Astrocyte of the cerebellum (primary cell): ENCODE measurements at regions not wholly inside any gene's neighbourhood (a gene's known extent, or its start where the extent isn't known, plus 50 kb on each side); places are given as distances from the start of the nearest gene placed in this dataset.

Source experiments
- DNase-seq: peaks from one replicate; pipeline ENCODE4 v3.0.0-alpha.2; 2011; ENCODE audit warnings: low read depth
- H3K4me3 ChIP-seq: 2 replicates; pipeline ENCODE4 v1.5.1; 2011; ENCODE audit warnings: mild to moderate bottlenecking, low read depth, low read length, moderate library complexity
- in situ Hi-C: cut with HindIII; loops from 2 replicates; pipeline ENCODE4 v1.10.0; 2017; ENCODE audit warnings: low sequenced_read_pairs
- TF ChIP-seq, protein P1 (sequence below): IDR thresholded peaks from 2 replicates; pipeline ENCODE4 v1.5.1; 2012; ENCODE audit warnings: low read length, low read depth, moderate library complexity, mild to moderate bottlenecking; ENCODE audit errors: missing control alignments

DNA sequence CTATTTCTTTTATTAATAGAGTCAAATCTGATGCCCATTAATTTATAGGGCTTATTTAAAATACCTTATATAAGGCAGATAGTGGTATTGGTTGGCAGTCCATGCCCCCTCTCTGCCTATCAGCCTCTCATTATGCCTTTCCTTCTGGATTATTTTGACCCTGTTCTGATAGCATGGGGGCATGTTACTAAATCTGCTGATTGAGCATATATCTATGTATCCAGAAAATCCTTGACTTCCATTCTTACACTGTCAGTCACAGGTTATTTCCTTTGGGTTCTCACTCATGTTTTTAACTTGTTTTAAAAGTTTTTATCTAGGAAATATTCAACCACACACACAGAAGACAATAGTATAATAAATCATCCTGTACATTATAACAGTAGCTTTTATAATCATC lies 1184.9 kb downstream of the HACE1 start:
- no peak for DNase-seq
- H3K4me3 ChIP-seq: no peak overlapping the region
- TF ChIP-seq, protein P1, sequence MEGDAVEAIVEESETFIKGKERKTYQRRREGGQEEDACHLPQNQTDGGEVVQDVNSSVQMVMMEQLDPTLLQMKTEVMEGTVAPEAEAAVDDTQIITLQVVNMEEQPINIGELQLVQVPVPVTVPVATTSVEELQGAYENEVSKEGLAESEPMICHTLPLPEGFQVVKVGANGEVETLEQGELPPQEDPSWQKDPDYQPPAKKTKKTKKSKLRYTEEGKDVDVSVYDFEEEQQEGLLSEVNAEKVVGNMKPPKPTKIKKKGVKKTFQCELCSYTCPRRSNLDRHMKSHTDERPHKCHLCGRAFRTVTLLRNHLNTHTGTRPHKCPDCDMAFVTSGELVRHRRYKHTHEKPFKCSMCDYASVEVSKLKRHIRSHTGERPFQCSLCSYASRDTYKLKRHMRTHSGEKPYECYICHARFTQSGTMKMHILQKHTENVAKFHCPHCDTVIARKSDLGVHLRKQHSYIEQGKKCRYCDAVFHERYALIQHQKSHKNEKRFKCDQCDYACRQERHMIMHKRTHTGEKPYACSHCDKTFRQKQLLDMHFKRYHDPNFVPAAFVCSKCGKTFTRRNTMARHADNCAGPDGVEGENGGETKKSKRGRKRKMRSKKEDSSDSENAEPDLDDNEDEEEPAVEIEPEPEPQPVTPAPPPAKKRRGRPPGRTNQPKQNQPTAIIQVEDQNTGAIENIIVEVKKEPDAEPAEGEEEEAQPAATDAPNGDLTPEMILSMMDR: no peak
- in situ Hi-C loops: no loop called here

- no peak overlapping the region for H3K4me3 ChIP-seq
- in situ Hi-C loops: no loop called here
- TF ChIP-seq, protein P1: no peak
- peak; percentile 15 for DNase-seq
Observed at GRCh38 chr6:103672169-103672568, 1187.5 kb downstream of the HACE1 start.

DNA sequence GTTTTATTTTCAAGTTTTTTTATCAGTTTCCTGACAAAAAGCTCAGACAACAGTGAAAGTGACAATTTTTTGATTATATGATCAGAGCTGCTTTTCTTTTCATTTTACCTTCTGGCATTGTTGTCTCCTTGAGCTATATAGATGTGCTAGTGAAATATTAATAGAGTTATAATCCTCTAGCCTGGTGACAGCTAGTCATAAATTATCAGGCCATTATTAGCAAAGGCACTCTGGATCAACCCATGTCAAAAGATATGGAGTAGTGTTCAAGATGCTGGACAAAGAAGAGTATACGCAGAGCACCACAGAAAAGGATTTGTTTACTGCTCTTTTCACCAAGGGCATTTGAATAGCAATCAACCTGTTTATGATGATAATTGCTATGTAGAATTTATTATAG lies 1230.1 kb downstream of the HACE1 start:
- no peak overlapping the region for H3K4me3 ChIP-seq
- DNase-seq: no peak
- in situ Hi-C loops: no loop called here
- TF ChIP-seq, protein P1: no peak

DNA sequence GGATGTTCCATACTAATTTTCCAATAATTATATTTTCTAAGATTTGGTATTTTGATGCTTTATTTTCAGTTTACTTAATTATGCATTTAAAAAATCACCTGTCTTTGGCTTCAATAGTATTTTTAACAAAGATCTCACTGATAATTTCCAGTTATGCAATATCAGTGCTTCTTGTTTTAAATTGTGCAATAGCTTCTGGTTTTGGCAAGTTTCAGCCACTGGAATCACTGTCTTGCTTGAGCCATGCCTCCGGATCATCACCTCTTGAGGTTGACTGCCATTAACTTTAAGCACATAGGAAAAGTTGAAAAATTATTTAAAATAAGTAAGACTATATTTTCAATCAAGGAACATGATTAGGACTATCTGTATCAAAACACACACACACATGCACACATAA lies 1242.1 kb downstream of the HACE1 start:
- TF ChIP-seq, protein P1: no peak
- no peak for DNase-seq
- in situ Hi-C loops: no loop called here
- H3K4me3 ChIP-seq: no peak overlapping the region

DNA sequence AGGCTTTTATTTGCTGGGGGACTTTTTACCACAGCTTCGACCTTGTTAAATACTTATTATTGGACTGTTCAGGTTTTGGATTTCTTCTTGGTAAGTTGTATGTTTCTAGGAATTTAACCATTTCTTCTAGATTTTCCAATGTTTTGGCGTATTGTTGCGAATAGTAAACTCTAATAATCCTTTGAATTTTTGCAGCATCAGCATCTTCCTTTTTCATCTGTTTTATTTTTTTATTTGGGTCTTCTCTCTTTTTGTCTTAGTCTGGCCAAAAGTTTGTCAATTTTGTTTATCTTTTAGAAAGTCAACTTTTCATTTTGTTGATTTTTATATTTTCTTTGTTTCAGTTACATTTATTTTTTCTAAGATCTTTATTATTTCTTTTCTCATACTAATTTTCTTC lies 1272.0 kb downstream of the HACE1 start:
- in situ Hi-C loops: no loop called here
- DNase-seq: no peak
- no peak overlapping the region for H3K4me3 ChIP-seq
- TF ChIP-seq, protein P1: no peak

GRCh38 chr6:103578115-103578514 lies 1281.6 kb downstream of the HACE1 start:
- TF ChIP-seq, protein P1: no peak
- no peak overlapping the region for H3K4me3 ChIP-seq
- in situ Hi-C loops: no loop called here
- DNase-seq: no peak

- in situ Hi-C loops: no loop called here
- TF ChIP-seq, protein P1: no peak
Observed at GRCh38 chr6:103570431-103570830, 1289.3 kb downstream of the HACE1 start.

More at GRCh38 chr6:103570431-103570830, 1289.3 kb downstream of the HACE1 start:
- H3K4me3 ChIP-seq: no peak overlapping the region
- DNase-seq: no peak
